HEK293 (cell line): ENCODE measurements at regions not wholly inside any gene's neighbourhood (a gene's known extent, or its start where the extent isn't known, plus 50 kb on each side); places are given as distances from the start of the nearest gene placed in this dataset.

Experiments
- CTCF ChIA-PET: fragments of 350-600 bp; formaldehyde crosslinking; extraction: SDS; loops from one replicate; lab custom pipeline; 2021; ENCODE audit warnings: antibody characterized with exemption; lab: Yijun Ruan, JAX
- POLR2A ChIA-PET: fragments of 300-600 bp; formaldehyde crosslinking; extraction: SDS; loops from one replicate; lab custom pipeline; 2020; ENCODE audit warnings: antibody characterized with exemption, inconsistent platforms; lab: Yijun Ruan, JAX
- H3K27ac ChIP-seq: fragments of 200-500 bp; sonication (Bioruptor generic); 2 replicates; pipeline ENCODE4 v1.5.1; 2014; ENCODE audit warnings: low read depth, low read length, control low read depth, inconsistent platforms; ENCODE audit errors: extremely low read depth
- H3K36me3 ChIP-seq, 2 experiments: fragments of 200-500 bp in 1 of 2; sonication (Bioruptor generic) in 1 of 2; 1 replicate in 1 of 2; 2 replicates in 1 of 2; pipeline ENCODE4 v1.5.1; 2014 to 2017; ENCODE audit warnings: inconsistent platforms in 2 of 2, low read length in 2 of 2; ENCODE audit not compliant: control insufficient read depth in 2 of 2, insufficient read depth in 1 of 2
- H3K4me1 ChIP-seq: fragments of 200-500 bp; sonication (Bioruptor generic); 2 replicates; pipeline ENCODE4 v1.5.1; 2014; ENCODE audit warnings: mild to moderate bottlenecking, low read length, inconsistent platforms; ENCODE audit not compliant: control insufficient read depth, insufficient read depth
- H3K4me3 ChIP-seq: 2 replicates; pipeline ENCODE4 v1.5.1; 2011; ENCODE audit warnings: low read depth, mild to moderate bottlenecking, control low read depth, low read length, moderate library complexity
- H3K9me3 ChIP-seq: fragments of 200-500 bp; sonication (Bioruptor generic); 2 replicates; pipeline ENCODE4 v1.5.1; 2014; ENCODE audit warnings: low read depth, low read length, inconsistent platforms; ENCODE audit not compliant: control insufficient read depth, insufficient read depth
- FEZF1 ChIP-seq: fragments of 450-650 bp; formaldehyde crosslinking; IDR thresholded peaks from 2 replicates; pipeline ENCODE4 v1.5.1; 2016; ENCODE audit warnings: missing biosample characterization, missing genetic modification characterization
- KLF1 ChIP-seq: fragments of 450-650 bp; formaldehyde crosslinking; IDR thresholded peaks from 2 replicates; pipeline ENCODE4 v1.5.1; 2016; ENCODE audit warnings: missing biosample characterization, missing genetic modification characterization
- YY1 ChIP-seq: fragments of 450-650 bp; formaldehyde crosslinking; IDR thresholded peaks from 2 replicates; pipeline ENCODE4 v1.5.1; 2018; ENCODE audit warnings: missing biosample characterization, missing genetic modification characterization
- YY2 ChIP-seq: fragments of 450-650 bp; formaldehyde crosslinking; IDR thresholded peaks from 2 replicates; pipeline ENCODE4 v1.5.1; 2016; ENCODE audit warnings: missing biosample characterization, missing genetic modification characterization
- ZBTB17 ChIP-seq: fragments of 450-650 bp; formaldehyde crosslinking; IDR thresholded peaks from 2 replicates; pipeline ENCODE4 v1.5.1; 2016; ENCODE audit warnings: missing biosample characterization, missing genetic modification characterization
- ZBTB21 ChIP-seq: fragments of 450-650 bp; formaldehyde crosslinking; IDR thresholded peaks from 2 replicates; pipeline ENCODE4 v1.5.1; 2017; ENCODE audit warnings: missing biosample characterization, missing genetic modification characterization
- ZBTB48 ChIP-seq: fragments of 450-650 bp; formaldehyde crosslinking; IDR thresholded peaks from 2 replicates; pipeline ENCODE4 v1.5.1; 2016; ENCODE audit warnings: missing biosample characterization, missing genetic modification characterization
- ZEB2 ChIP-seq: fragments of 450-650 bp; formaldehyde crosslinking; IDR thresholded peaks from 2 replicates; pipeline ENCODE4 v1.5.1; 2016; ENCODE audit warnings: missing biosample characterization, missing genetic modification characterization
- ZNF132 ChIP-seq: fragments of 450-650 bp; formaldehyde crosslinking; IDR thresholded peaks from 2 replicates; pipeline ENCODE4 v1.5.1; 2017; ENCODE audit warnings: missing biosample characterization, missing genetic modification characterization, borderline replicate concordance
- ZNF169 ChIP-seq: fragments of 450-650 bp; formaldehyde crosslinking; IDR thresholded peaks from 2 replicates; pipeline ENCODE4 v1.5.1; 2016; ENCODE audit warnings: missing biosample characterization, missing genetic modification characterization
- ZNF19 ChIP-seq: fragments of 450-650 bp; formaldehyde crosslinking; IDR thresholded peaks from 2 replicates; pipeline ENCODE4; 2016; ENCODE audit warnings: missing biosample characterization, missing genetic modification characterization, low read depth
- ZNF214 ChIP-seq: fragments of 450-650 bp; formaldehyde crosslinking; IDR thresholded peaks from 2 replicates; pipeline ENCODE4 v1.5.1; 2017; ENCODE audit warnings: missing biosample characterization, mild to moderate bottlenecking, missing genetic modification characterization, borderline replicate concordance
- ZNF341 ChIP-seq: fragments of 450-650 bp; formaldehyde crosslinking; IDR thresholded peaks from 2 replicates; pipeline ENCODE4; 2016; ENCODE audit warnings: low read depth, missing biosample characterization, missing genetic modification characterization
- ZNF48 ChIP-seq: fragments of 450-650 bp; formaldehyde crosslinking; IDR thresholded peaks from 2 replicates; pipeline ENCODE4 v1.5.1; 2016; ENCODE audit warnings: missing biosample characterization, missing genetic modification characterization
- ZNF623 ChIP-seq: fragments of 450-650 bp; formaldehyde crosslinking; IDR thresholded peaks from 2 replicates; pipeline ENCODE4 v1.5.1; 2016; ENCODE audit warnings: missing biosample characterization, missing genetic modification characterization
- ZNF654 ChIP-seq: fragments of 450-650 bp; formaldehyde crosslinking; IDR thresholded peaks from 2 replicates; pipeline ENCODE4 v1.5.1; 2016; ENCODE audit warnings: low read depth, missing biosample characterization, missing genetic modification characterization
- ZNF701 ChIP-seq: fragments of 450-650 bp; formaldehyde crosslinking; IDR thresholded peaks from 2 replicates; pipeline ENCODE4 v1.5.1; 2016; ENCODE audit warnings: missing biosample characterization, missing genetic modification characterization
- ZNF791 ChIP-seq: fragments of 450-650 bp; formaldehyde crosslinking; IDR thresholded peaks from 2 replicates; pipeline ENCODE4 v1.5.1; 2016; ENCODE audit warnings: missing biosample characterization, missing genetic modification characterization
- TF ChIP-seq, protein P1 (sequence below): fragments of 450-650 bp; formaldehyde crosslinking; IDR thresholded peaks from 2 replicates; pipeline ENCODE4 v1.5.1; 2016; ENCODE audit warnings: missing biosample characterization, missing genetic modification characterization
- TF ChIP-seq, protein P2 (sequence below): fragments of 450-650 bp; formaldehyde crosslinking; IDR thresholded peaks from 2 replicates; pipeline ENCODE4 v1.5.1; 2016; ENCODE audit warnings: missing biosample characterization, missing genetic modification characterization
- TF ChIP-seq, protein P3 (sequence below): fragments of 450-650 bp; formaldehyde crosslinking; IDR thresholded peaks from 2 replicates; pipeline ENCODE4 v1.5.1; 2016; ENCODE audit warnings: missing biosample characterization, missing genetic modification characterization

DNA sequence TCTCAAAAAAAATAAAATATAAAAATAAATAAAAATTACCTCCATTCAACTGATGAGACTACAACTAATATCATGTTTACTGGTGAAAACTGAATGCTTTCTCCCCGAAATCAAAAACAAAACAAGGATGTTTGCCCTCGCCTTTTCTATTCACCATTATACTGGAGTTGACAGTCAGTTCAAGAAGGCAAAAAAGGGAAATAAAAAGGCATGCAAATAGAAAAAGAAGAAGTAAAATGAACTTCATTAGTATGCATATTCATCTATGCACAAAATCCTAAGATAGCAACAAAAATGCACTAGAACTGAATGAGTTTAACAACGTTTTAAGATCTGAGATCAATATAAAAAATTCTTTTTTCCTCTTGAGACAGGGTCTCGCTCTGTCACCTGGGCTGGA is 72.7 kb upstream of the FAM174B start:
- no peaks in the 10 kb centered on the region for H3K9me3 ChIP-seq
- CTCF ChIA-PET, result interaction anchor here (1.8 kb wide), 1 partner anchor 14 kb away, joined by 5 read pairs; no protein-coding TSS in a partner anchor
- no peak overlapping the region for H3K27ac ChIP-seq
- POLR2A ChIA-PET, result no interaction called here
- H3K4me1 ChIP-seq, result no peaks in the 10 kb centered on the region
- H3K4me3 ChIP-seq, result no peak overlapping the region
- H3K36me3 ChIP-seq, result peaks cover 0 to 4% of the 10 kb centered on the region in 2 experiments; a peak in 1 of 3 replicates
- no peak for TF ChIP-seq ZBTB21 (tag by site-specific recombination)
- TF ChIP-seq ZNF214 (tag by site-specific recombination), result no peak
- no peak for TF ChIP-seq FEZF1 (tag by site-specific recombination)
- no peak for TF ChIP-seq ZNF623 (tag by site-specific recombination)
- TF ChIP-seq ZNF701 (tag by site-specific recombination), result no peak
- no peak for TF ChIP-seq ZNF791 (tag by site-specific recombination)
- TF ChIP-seq, protein P1, sequence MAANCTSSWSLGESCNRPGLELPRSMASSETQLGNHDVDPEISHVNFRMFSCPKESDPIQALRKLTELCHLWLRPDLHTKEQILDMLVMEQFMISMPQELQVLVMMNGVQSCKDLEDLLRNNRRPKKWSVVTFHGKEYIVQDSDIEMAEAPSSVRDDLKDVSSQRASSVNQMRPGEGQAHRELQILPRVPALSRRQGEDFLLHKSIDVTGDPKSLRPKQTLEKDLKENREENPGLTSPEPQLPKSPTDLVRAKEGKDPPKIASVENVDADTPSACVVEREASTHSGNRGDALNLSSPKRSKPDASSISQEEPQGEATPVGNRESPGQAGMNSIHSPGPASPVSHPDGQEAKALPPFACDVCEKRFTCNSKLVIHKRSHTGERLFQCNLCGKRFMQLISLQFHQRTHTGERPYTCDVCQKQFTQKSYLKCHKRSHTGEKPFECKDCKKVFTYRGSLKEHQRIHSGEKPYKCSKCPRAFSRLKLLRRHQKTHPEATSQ, result no peak
- TF ChIP-seq ZNF341, result no peak
- TF ChIP-seq ZNF169 (tag by site-specific recombination), result no peak
- no peak for TF ChIP-seq ZNF48 (tag by site-specific recombination)
- no peak for TF ChIP-seq KLF1 (tag by site-specific recombination)

DNA sequence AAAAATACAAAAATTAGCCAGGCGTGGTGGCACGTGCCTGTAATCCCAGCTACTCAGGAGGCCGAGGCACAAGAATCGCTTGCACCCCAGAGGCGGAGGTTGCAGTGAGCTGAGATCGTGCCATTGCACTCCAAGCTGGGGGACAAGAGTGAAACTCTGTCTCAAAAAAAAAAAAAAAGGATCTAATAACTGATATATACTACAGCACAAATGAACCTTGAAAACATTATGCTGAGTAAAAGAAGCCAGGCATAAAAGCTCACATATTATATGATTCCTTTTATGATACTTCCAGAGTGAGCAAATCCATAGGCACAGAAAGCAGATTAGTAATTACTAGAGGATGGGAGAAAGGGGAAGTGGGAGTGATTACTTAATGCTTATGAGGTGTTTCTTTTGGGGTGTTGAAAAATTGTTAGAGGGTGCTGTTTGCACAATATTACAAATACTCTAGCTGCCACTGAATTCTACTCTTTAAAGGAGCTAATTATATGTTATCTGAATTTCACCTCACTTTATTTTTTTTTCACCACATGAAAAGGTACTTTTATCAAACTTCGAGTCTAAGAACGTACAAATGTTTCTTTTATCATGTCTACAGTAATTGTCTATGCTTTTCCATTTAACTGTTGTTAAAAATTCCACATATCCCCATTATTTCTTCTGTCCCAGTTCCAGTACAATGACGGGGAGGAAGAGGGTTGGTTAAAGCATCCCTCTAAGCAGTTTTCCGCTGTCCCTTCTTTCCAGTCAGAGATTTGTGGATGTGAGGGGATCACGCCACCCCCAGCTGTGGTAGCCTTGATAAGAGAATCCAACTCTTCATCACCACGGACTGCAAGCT is 77.7 kb upstream of the FAM174B start:
- H3K4me3 ChIP-seq, result no peak overlapping the region
- no peaks in the 10 kb centered on the region; a peak in 1 of 3 replicates for H3K36me3 ChIP-seq

DNA sequence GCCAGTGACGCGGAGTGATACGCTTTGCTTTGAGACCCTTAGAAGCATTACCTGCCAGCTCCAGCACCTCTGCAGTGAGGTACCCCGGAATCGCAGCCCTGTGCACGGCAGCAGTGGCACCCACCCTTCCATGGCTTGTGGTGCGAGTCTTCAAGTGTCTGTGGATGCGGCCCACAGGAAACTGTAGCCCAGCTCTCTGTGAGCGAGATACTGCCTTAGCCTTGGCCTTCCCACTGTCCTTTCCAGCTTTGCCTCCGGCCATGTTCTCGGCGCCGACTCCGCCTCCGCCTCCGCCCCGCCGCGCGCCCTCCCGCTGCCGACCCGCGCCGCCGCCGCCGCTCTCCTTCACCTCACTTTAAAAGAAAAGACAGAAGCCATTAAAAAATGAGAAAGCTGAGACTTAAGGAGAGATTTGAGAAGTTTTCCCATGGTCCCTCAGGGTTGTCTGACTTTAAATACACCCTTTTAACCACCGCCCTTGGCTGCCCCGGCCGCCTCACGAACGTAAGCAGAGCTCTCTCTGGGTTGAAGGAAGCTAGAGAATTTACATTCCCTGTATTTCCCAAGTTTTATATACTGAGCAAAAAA is 78.5 kb upstream of the FAM174B start:
- Histone ChIP-seq H3K4me1 (peaks cover 4% of the 10 kb centered on the region; the same call in 1 of the 2 replicates), H3K36me3 (no peaks in the 10 kb centered on the region; a peak in 1 of 3 replicates), H3K9me3 (no peaks in the 10 kb centered on the region), H3K27ac (peak overlapping the region; percentile 54; the same call in 1 of the 2 replicates), H3K4me3 (peak overlapping the region; percentile 1; the same call in 1 of the 2 replicates)
- CTCF ChIA-PET, result interaction anchor here (0.6 to 1.0 kb wide), 5 partner anchors 12 to 881 kb away, joined by 3 to 6 read pairs (median 3); no protein-coding TSS in a partner anchor
- POLR2A ChIA-PET, result no interaction called here
- TF ChIP-seq YY1 (tag by site-specific recombination) (peak; percentile 41; the same call in 1 of the 2 replicates), ZNF654 (no peak), ZBTB17 (tag by site-specific recombination) (peak; percentile 33; the same call in 1 of the 2 replicates), YY2 (tag by site-specific recombination) (0 out of 2 replicates have a peak, but pooled peaks have one; percentile 26), ZEB2 (tag by site-specific recombination) (peak; percentile 33; the same call in 1 of the 2 replicates), ZNF132 (no peak), ZBTB48 (tag by site-specific recombination) (0 out of 2 replicates have a peak, but pooled peaks have one; percentile 53), ZNF19 (no peak)
- TF ChIP-seq, protein P2, sequence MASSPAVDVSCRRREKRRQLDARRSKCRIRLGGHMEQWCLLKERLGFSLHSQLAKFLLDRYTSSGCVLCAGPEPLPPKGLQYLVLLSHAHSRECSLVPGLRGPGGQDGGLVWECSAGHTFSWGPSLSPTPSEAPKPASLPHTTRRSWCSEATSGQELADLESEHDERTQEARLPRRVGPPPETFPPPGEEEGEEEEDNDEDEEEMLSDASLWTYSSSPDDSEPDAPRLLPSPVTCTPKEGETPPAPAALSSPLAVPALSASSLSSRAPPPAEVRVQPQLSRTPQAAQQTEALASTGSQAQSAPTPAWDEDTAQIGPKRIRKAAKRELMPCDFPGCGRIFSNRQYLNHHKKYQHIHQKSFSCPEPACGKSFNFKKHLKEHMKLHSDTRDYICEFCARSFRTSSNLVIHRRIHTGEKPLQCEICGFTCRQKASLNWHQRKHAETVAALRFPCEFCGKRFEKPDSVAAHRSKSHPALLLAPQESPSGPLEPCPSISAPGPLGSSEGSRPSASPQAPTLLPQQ (tag by site-specific recombination), result no peak

More for the DNA sequence above, 77.7 kb upstream of the FAM174B start:
- Histone ChIP-seq H3K4me1 (peaks cover 4% of the 10 kb centered on the region; the same call in 1 of the 2 replicates), H3K9me3 (no peaks in the 10 kb centered on the region), H3K27ac (no peak overlapping the region; the same call in 1 of the 2 replicates)
- CTCF ChIA-PET, result interaction anchor here (0.7 to 1.0 kb wide), 2 partner anchors 38 to 64 kb away, joined by 3 read pairs; no protein-coding TSS in a partner anchor
- POLR2A ChIA-PET, result no interaction called here
- TF ChIP-seq ZBTB17 (tag by site-specific recombination), result no peak
- TF ChIP-seq, protein P3, sequence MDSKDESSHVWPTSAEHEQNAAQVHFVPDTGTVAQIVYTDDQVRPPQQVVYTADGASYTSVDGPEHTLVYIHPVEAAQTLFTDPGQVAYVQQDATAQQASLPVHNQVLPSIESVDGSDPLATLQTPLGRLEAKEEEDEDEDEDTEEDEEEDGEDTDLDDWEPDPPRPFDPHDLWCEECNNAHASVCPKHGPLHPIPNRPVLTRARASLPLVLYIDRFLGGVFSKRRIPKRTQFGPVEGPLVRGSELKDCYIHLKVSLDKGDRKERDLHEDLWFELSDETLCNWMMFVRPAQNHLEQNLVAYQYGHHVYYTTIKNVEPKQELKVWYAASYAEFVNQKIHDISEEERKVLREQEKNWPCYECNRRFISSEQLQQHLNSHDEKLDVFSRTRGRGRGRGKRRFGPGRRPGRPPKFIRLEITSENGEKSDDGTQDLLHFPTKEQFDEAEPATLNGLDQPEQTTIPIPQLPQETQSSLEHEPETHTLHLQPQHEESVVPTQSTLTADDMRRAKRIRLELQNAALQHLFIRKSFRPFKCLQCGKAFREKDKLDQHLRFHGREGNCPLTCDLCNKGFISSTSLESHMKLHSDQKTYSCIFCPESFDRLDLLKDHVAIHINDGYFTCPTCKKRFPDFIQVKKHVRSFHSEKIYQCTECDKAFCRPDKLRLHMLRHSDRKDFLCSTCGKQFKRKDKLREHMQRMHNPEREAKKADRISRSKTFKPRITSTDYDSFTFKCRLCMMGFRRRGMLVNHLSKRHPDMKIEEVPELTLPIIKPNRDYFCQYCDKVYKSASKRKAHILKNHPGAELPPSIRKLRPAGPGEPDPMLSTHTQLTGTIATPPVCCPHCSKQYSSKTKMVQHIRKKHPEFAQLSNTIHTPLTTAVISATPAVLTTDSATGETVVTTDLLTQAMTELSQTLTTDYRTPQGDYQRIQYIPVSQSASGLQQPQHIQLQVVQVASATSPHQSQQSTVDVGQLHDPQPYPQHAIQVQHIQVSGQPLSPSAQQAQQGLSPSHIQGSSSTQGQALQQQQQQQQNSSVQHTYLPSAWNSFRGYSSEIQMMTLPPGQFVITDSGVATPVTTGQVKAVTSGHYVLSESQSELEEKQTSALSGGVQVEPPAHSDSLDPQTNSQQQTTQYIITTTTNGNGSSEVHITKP (tag by site-specific recombination), result peak; percentile 65
